CD4-positive, alpha-beta T cell treated with Interferon gamma for 1 hour (primary cell): ENCODE measurements at regions not wholly inside any gene's neighbourhood (a gene's known extent, or its start where the extent isn't known, plus 50 kb on each side); places are given as distances from the start of the nearest gene placed in this dataset.

Experiments used
- DNase-seq: peaks from one replicate; pipeline ENCODE4 v3.0.0-alpha.2; 2020

DNA sequence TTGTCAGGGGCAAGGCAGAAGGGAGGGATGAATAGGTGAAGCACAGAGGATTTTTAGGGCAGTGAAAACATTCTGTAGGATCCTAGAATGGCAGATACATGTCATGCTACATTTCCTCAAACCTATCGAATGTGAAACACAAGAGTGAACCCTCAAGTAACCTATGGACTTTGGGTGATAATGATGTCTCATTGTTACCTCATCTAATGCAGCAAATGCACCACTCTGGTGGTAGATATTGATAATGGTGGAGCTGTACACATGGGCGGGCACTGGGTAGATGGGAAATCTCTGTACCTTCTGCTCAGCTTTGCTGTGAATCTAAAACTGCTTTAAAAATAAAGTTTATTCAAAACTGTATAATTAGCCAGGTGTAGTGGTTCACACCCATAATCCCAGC lies 95.2 kb upstream of the NCK2 start:
- no peak for DNase-seq

DNA sequence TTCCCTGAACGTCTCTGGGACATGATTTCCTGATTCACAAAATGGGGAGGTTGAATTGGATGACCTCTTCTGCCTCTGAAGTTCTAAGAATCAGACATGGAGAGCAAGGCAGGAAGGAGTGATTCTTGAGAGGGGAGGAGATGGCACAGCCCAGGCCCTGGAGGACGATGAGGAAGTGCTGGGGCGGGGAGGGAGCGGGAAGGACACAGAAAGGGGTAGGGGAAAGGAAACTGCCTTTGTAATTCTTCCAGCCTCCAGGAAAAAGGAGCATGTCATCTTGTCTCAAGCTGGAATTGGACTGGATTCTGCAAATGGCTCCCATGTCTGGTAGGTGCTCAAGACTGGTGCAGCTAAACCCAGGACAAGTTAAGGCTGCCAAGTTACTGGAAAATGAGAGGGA lies 97.0 kb upstream of the NCK2 start:
- DNase-seq = no peak

DNA sequence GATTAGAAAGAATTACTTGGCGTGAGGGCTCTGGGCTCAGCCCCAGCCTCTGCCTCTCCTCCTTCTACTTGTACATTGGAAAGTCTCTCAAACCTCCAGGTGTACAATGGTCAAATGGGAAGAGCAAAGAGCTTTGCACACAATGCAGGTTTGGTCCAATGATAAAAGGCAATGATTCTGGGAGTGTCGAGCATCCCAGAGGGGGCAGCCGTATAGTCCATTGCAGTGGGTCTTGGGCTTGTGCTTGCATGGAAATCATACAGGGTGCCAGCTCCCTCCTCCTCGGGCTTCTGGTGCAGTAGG lies 98.0 kb upstream of the NCK2 start:
- no peak for DNase-seq

GRCh38 chr2:105645938-105646773 lies 98.6 kb upstream of the NCK2 start:
- no peak for DNase-seq

- no peak for DNase-seq
These were observed 99.4 kb upstream of the NCK2 start for GRCh38 chr2:105645031-105645937.

GRCh38 chr2:105644174-105644980 lies 100.3 kb upstream of the NCK2 start:
- no peak for DNase-seq

DNA sequence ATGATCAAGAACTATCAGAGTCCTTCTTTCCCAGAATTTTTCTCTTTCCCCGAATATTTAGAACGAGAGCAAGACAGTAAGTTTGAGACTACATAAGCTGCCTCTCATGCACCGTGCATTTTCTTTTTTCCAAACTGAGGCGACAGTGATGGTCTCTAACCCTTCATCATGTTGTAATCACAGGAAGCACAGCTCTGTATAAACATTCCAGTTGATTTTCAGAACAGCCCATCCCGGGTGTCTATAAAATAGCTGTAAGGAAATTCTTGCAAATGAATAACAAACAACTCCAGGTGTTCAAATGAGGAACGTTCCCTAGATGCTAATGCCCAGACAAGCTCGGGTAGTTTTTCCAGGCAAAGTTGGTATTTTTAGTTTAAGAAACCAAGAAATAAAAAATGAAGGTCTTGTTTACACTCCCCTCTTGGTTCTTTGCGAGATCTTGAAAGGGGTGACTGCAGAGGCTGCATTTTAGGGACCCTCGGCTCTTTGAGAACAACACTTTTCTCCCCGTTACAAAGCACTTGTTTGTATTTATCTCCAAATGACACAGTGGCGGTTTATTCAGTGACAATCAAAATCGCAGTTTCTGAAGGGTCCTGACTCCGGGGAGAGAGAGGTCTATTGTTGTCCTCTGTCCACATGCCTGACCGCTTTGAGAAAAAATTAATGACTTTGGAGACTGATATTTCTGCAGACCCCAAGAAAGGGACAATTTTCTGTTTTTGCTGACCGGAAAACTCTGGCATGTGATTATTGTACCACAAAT lies 101.1 kb upstream of the NCK2 start:
- no peak for DNase-seq

DNA sequence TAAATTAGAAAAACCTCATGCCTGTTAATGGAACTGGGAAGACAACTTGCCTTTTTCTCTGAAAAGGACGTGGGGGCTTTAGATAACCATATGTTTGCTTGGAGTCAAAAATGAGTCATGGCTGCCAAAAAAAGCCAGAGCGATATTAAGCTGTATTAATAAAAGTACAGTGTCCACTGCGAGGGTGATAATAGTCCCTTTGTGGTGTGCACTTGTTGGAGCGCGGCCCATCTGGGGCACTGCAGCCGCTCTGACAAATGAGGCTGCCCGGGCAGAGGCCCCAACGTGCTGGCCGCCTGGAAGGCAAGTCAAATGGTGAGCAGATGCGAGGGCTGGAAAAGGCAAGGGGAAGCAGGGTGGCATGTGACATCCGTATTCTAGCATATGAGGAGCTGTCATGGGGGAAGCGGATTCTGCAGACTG lies 103.3 kb upstream of the NCK2 start:
- no peak for DNase-seq

DNA sequence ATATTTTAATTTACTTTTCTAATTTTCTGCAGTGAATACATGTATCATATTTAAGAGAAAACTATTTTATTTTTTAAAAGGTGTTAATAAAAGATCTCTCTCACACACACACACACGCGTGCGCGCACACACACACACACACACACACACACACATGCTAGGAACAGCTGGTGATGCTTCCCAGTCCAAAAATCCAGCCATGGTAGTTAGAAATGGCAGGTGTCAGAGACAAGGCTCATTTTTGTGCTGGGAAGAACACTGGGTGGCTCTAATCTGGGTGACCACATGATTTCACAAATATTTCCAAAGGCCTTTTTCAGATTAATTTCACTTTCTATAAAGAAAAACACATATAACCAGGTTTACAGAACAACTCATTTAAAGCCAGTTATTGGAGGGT lies 104.5 kb upstream of the NCK2 start:
- DNase-seq = no peak

DNA sequence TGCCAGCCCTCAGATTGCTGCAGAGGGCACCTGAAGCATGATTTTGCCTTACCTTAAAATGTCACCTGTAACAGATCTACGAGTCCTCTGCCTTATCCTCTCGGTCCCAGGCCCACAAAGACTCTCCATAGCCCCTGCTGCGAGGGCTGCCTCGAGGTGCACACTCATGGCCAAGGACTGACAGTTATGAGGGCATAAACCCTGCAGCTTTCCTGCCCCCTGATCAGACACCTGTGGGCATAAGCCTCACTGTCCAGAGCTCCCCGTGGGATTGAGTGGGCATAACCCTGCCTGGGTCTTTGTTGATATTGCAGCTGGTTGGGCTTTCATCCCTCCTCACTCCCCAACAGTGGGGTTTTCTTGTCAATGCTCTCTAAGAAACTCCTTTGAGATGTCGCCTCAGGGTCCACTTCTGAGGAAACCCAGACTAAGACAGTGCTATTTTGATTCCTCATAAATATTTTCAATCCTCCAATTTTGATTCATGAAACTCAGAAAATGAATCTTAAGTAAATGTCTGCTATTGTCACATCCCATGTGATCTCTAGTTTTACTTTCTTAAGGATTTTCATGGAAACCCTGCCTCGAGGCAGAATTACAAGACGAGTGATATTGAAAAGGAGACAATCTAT lies 108.5 kb upstream of the NCK2 start:
- no peak for DNase-seq

DNA sequence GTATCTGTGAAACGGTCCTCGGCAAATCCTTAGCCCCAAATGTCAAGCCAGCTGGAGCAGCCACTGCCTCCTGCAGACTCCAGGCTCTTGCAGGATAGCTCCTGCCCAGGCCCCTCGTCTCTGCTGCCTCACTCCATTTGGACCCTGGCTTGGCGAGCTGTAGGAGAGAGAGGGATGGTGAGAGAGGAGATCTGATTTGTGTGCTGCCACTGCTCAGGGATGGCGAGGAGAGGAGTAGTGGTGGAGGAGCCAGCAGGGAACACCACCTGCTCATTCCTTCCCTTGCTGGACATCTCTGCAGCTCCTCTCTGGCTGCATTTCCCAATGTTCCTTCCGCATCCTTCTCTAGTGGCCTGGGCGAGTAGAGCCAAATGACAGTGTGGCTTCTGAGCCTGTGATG lies 109.1 kb upstream of the NCK2 start:
- no peak for DNase-seq

DNA sequence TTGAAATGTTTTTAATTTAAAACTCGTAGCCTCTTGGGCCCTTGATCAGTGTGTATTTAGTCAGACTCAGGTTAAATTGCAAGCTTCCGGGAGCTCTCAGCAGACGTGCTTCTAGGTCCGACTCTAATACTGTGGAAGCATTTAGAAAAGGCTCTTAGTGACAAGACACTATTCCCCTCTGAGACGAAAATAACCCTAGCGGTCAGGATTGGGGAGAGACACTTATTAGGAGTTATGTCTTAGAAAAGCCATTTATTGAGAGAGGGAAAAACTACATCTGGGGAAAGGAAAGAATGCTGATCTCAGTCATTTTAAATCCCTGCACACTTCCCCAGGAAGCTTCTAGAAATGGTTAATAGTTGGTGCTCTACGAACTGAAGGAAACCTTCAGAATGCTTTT lies 110.5 kb upstream of the NCK2 start:
- no peak for DNase-seq

DNA sequence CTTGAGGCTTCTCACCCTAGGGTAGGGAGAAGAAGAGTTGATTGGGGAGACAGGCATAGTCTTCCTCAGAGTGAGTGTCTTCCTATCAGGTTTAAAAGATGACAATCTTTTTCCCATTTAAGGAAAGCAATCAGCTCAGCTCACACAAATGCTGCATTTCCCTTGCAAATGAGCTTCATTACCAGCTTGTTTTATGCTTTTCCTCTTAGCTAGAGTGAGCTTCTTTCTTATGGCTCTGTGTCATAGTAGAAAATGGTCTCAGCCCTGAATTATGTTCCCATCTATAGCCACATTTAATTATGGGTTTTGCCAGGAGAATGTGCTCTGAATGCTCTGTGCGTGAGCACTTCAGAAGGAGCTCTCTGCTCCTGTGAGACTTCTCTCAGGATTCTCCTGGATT lies 112.8 kb upstream of the NCK2 start:
- DNase-seq = no peak

GRCh38 chr2:105631011-105631410 lies 113.7 kb upstream of the NCK2 start:
- DNase-seq = no peak

GRCh38 chr2:105629634-105630033 lies 115.1 kb upstream of the NCK2 start:
- DNase-seq = no peak

GRCh38 chr2:105627534-105627933 lies 117.2 kb upstream of the NCK2 start:
- no peak for DNase-seq

GRCh38 chr2:105626966-105627340 lies 117.8 kb upstream of the NCK2 start:
- no peak for DNase-seq

GRCh38 chr2:105626212-105626965 lies 118.3 kb upstream of the NCK2 start:
- DNase-seq = no peak

GRCh38 chr2:105625632-105626031 lies 119.1 kb upstream of the NCK2 start:
- no peak for DNase-seq

GRCh38 chr2:105621038-105621437 lies 123.7 kb upstream of the NCK2 start:
- DNase-seq = no peak

- no peak for DNase-seq
These were observed 126.4 kb upstream of the NCK2 start for GRCh38 chr2:105618351-105618659.
